Sigmoid colon (tissue), 4 donors: ENCODE measurements at regions not wholly inside any gene's neighbourhood (a gene's known extent, or its start where the extent isn't known, plus 50 kb on each side); places are given as distances from the start of the nearest gene placed in this dataset.

Source experiments
- EP300 ChIP-seq, 4 donors: sonication (generic); formaldehyde crosslinking; IDR thresholded peaks; one replicate each; pipeline ENCODE4 v1.6.1; 2017; ENCODE audit warnings: antibody characterized with exemption in 4 of 4
- POLR2A ChIP-seq, 2 donors: fragments of 450-650 bp; IDR thresholded peaks; one replicate each; pipeline ENCODE4 v1.6.1; 2016; ENCODE audit warnings: antibody characterized with exemption in 2 of 2, mild to moderate bottlenecking in 2 of 2, moderate library complexity in 2 of 2
- POLR2AphosphoS5 ChIP-seq, 4 donors: sonication (generic); formaldehyde crosslinking; IDR thresholded peaks; one replicate each; pipeline ENCODE4 v1.6.1; 2017; ENCODE audit warnings: antibody characterized with exemption in 4 of 4
- TF ChIP-seq, protein P1 (sequence below), 4 experiments: fragments of 450-650 bp in 3 of 4; fragments of 200-600 bp in 1 of 4; IDR thresholded peaks; one replicate each; pipeline ENCODE4 v1.5.1; 2016 to 2019; ENCODE audit warnings: antibody characterized with exemption in 4 of 4, mild to moderate bottlenecking in 3 of 4, moderate library complexity in 2 of 4

DNA sequence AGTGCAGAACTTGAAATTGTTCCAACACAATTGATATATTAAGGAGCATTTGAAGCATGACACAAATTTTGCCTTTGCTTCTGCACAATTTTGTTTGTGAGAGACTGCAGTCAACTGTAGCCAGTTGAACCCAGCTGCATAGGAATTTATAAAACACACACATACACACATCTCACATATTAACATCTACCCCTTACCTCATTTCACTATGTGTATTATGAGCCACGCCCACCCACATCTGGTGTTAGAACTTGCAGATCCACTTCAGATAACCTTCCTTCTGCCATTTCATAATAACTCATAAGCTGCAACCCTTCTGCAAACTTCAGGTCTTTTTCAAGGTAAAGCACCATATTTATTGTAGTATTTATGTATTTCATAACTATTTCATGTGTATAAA lies 188.1 kb upstream of the WDFY3 start:
- TF ChIP-seq, protein P1, sequence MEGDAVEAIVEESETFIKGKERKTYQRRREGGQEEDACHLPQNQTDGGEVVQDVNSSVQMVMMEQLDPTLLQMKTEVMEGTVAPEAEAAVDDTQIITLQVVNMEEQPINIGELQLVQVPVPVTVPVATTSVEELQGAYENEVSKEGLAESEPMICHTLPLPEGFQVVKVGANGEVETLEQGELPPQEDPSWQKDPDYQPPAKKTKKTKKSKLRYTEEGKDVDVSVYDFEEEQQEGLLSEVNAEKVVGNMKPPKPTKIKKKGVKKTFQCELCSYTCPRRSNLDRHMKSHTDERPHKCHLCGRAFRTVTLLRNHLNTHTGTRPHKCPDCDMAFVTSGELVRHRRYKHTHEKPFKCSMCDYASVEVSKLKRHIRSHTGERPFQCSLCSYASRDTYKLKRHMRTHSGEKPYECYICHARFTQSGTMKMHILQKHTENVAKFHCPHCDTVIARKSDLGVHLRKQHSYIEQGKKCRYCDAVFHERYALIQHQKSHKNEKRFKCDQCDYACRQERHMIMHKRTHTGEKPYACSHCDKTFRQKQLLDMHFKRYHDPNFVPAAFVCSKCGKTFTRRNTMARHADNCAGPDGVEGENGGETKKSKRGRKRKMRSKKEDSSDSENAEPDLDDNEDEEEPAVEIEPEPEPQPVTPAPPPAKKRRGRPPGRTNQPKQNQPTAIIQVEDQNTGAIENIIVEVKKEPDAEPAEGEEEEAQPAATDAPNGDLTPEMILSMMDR (IDR thresholded peaks at IDR 0.05): no peak
- no peak for TF ChIP-seq POLR2A (IDR thresholded peaks at IDR 0.05)
- TF ChIP-seq EP300 (IDR thresholded peaks at IDR 0.05): no peak
- no peak for TF ChIP-seq POLR2AphosphoS5 (IDR thresholded peaks at IDR 0.05)
